HuH-7 (cell line): ENCODE measurements at regions not wholly inside any gene's neighbourhood (a gene's known extent, or its start where the extent isn't known, plus 50 kb on each side); places are given as distances from the start of the nearest gene placed in this dataset.
"Not testable (repeated sequence)": the region's sequence is repeated elsewhere in the genome, so short reads cannot be mapped to it uniquely, and the experiment has no call there.

Experiments
- DNase-seq: peaks from one replicate; pipeline ENCODE4 v3.0.0; 2011; ENCODE audit warnings: low spot score

GRCh38 chr5:41995193-41995592 is 70.1 kb downstream of the FBXO4 start:
- no peak for DNase-seq

- DNase-seq = no peak
Measured at GRCh38 chr5:42001673-42002072, 76.6 kb downstream of the FBXO4 start.

GRCh38 chr5:42003852-42004251 is 78.8 kb downstream of the FBXO4 start:
- not testable (repeated sequence) for DNase-seq

GRCh38 chr5:42005561-42006153 is 80.6 kb downstream of the FBXO4 start:
- peak; percentile 20 for DNase-seq

- no peak for DNase-seq
Measured at GRCh38 chr5:42013561-42013960, 88.5 kb downstream of the FBXO4 start.

GRCh38 chr5:42015254-42015653 is 90.2 kb downstream of the FBXO4 start:
- no peak for DNase-seq

- DNase-seq = no peak
Measured at GRCh38 chr5:42015681-42016080, 90.6 kb downstream of the FBXO4 start.

- DNase-seq = no peak
Measured at GRCh38 chr5:42020788-42021530, 95.9 kb downstream of the FBXO4 start.

GRCh38 chr5:42021923-42022322 is 96.8 kb downstream of the FBXO4 start:
- no peak for DNase-seq

- no peak for DNase-seq
Measured at GRCh38 chr5:42022383-42022972, 97.4 kb downstream of the FBXO4 start.

- DNase-seq = no peak
Measured at GRCh38 chr5:42026446-42026845, 101.4 kb downstream of the FBXO4 start.

GRCh38 chr5:42032137-42032536 is 107.1 kb downstream of the FBXO4 start:
- DNase-seq = no peak

GRCh38 chr5:42035526-42035925 is 110.4 kb downstream of the FBXO4 start:
- DNase-seq = no peak

GRCh38 chr5:42036379-42036778 is 111.3 kb downstream of the FBXO4 start:
- DNase-seq = no peak

GRCh38 chr5:42037379-42037932 is 112.4 kb downstream of the FBXO4 start:
- DNase-seq = no peak

- no peak for DNase-seq
Measured at GRCh38 chr5:42043400-42043799, 118.3 kb downstream of the FBXO4 start.

- DNase-seq = peak; percentile 51
Measured at GRCh38 chr5:42057254-42057690, 132.2 kb downstream of the FBXO4 start.

- no peak for DNase-seq
Measured at GRCh38 chr5:42059291-42059690, 134.2 kb downstream of the FBXO4 start.

- DNase-seq = no peak
Measured at GRCh38 chr5:42059778-42060464, 134.8 kb downstream of the FBXO4 start.

- no peak for DNase-seq
Measured at GRCh38 chr5:42061121-42061520, 136.0 kb downstream of the FBXO4 start.

- DNase-seq = no peak
Measured at GRCh38 chr5:42064821-42065220, 139.7 kb downstream of the FBXO4 start.

- no peak for DNase-seq
Measured at GRCh38 chr5:42066131-42066530, 141.1 kb downstream of the FBXO4 start.

- DNase-seq = peak; percentile 17
Measured at GRCh38 chr5:42074353-42074752, 149.3 kb downstream of the FBXO4 start.
